Bone marrow (tissue), 2 donors: ENCODE measurements at regions not wholly inside any gene's neighbourhood (a gene's known extent, or its start where the extent isn't known, plus 50 kb on each side); places are given as distances from the start of the nearest gene placed in this dataset.

ENCODE experiments used
- DNase-seq, 2 donors: peaks; one replicate each; lab custom pipeline; 2025; lab: John Stamatoyannopoulos, UW

- DNase-seq = no peak
Observed at GRCh38 chr13:106351251-106351650, 184.2 kb downstream of the EFNB2 start.

GRCh38 chr13:106350208-106350607 is 185.3 kb downstream of the EFNB2 start:
- no peak for DNase-seq

GRCh38 chr13:106349080-106349931 is 186.2 kb downstream of the EFNB2 start:
- no peak for DNase-seq

GRCh38 chr13:106348075-106348840 is 187.2 kb downstream of the EFNB2 start:
- DNase-seq = no peak

- no peak for DNase-seq
Observed at GRCh38 chr13:106344342-106344741, 191.1 kb downstream of the EFNB2 start.

GRCh38 chr13:106343836-106344235 is 191.6 kb downstream of the EFNB2 start:
- DNase-seq = no peak

GRCh38 chr13:106340249-106340648 is 195.2 kb downstream of the EFNB2 start:
- DNase-seq = no peak

GRCh38 chr13:106337096-106337850 is 198.2 kb downstream of the EFNB2 start:
- no peak for DNase-seq

GRCh38 chr13:106336668-106337067 is 198.8 kb downstream of the EFNB2 start:
- DNase-seq = no peak

GRCh38 chr13:106332621-106333020 is 202.8 kb downstream of the EFNB2 start:
- no peak for DNase-seq

GRCh38 chr13:106331116-106331515 is 204.3 kb downstream of the EFNB2 start:
- DNase-seq = no peak

- DNase-seq = no peak
Observed at GRCh38 chr13:106329941-106330340, 205.5 kb downstream of the EFNB2 start.

- no peak for DNase-seq
Observed at GRCh38 chr13:106326751-106327150, 208.7 kb downstream of the EFNB2 start.

- DNase-seq = no peak
Observed at GRCh38 chr13:106324444-106324843, 211.0 kb downstream of the EFNB2 start.

- DNase-seq = no peak
Observed at GRCh38 chr13:106322628-106323027, 212.8 kb downstream of the EFNB2 start.

GRCh38 chr13:106318941-106319411 is 216.5 kb downstream of the EFNB2 start:
- no peak for DNase-seq

GRCh38 chr13:106314417-106314816 is 221.0 kb downstream of the EFNB2 start:
- DNase-seq = no peak

- no peak for DNase-seq
Observed at GRCh38 chr13:106311004-106311403, 224.5 kb downstream of the EFNB2 start.

- no peak for DNase-seq
Observed at GRCh38 chr13:106310291-106310865, 225.1 kb downstream of the EFNB2 start.

GRCh38 chr13:106306748-106307277 is 228.6 kb downstream of the EFNB2 start:
- no peak for DNase-seq

GRCh38 chr13:106302843-106303242 is 232.6 kb downstream of the EFNB2 start:
- no peak for DNase-seq

GRCh38 chr13:106302011-106302410 is 233.5 kb downstream of the EFNB2 start:
- DNase-seq = no peak
